NCI-H69 (cell line): ENCODE measurements at regions not wholly inside any gene's neighbourhood (a gene's known extent, or its start where the extent isn't known, plus 50 kb on each side); places are given as distances from the start of the nearest gene placed in this dataset.
A peak's percentile ranks its signal among the peaks of the same experiment; 100 is the strongest.
"Not testable (repeated sequence)": the region's sequence is repeated elsewhere in the genome, so short reads cannot be mapped to it uniquely, and the experiment has no call there.

Experiments
- DNase-seq: peaks from one replicate; lab custom pipeline; 2025; lab: John Stamatoyannopoulos, UW

- DNase-seq: no peak
These were observed 60.2 kb downstream of the LSMEM1 start for GRCh38 chr7:112540839-112541577.

- DNase-seq: peak; percentile 82
These were observed 66.1 kb downstream of the LSMEM1 start for GRCh38 chr7:112546723-112547513.

DNA sequence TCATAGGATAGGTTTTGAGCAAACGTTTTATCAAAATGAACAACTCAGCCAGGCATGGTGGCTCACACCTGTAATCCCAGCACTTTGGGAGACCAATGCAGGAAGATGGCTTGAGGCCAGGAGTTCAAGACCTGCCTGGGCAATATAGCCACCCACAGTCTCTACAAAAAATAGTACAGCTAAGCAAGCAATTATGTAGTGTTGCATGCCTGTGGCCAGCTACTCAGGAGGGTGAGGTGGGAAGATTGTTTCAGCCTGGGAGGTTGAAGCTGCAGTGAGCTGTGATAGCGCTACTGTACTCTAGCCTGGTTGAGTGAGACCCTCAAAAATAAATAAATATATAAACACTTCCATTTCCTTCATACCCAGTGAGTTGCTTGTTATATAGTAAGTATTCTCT, 67.1 kb downstream of the LSMEM1 start:
- DNase-seq: no peak

DNA sequence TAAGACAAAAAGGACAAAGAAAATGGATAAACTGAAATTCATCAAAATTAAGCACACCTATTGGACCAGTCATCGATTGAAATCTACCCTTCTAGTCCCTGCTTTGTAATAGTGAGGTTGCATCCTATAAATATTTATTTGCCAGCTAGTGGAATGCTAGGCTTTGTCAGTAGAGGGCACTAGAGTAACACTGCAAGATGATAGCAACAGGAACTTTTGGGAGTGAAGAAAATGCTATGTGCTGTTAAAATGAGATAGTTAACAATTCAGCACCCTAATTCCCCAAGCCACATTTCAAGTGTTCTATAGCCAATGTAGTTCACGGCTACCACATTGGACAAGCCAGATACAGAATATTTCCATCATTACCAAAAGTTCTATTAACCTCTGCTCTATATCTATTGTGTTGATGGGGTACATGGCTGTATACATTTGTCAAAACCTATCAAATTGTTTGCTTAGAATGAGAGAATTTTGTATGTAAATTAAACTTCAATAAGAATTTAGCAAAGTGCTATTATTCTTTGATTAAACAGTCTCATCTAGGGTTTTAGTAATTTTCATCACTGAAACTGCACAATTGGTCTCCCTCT, 69.8 kb downstream of the LSMEM1 start:
- peak; percentile 78 for DNase-seq

GRCh38 chr7:112551521-112551920, 70.7 kb downstream of the LSMEM1 start:
- DNase-seq: not testable (repeated sequence)

GRCh38 chr7:112554591-112554990, 73.8 kb downstream of the LSMEM1 start:
- no peak for DNase-seq

DNA sequence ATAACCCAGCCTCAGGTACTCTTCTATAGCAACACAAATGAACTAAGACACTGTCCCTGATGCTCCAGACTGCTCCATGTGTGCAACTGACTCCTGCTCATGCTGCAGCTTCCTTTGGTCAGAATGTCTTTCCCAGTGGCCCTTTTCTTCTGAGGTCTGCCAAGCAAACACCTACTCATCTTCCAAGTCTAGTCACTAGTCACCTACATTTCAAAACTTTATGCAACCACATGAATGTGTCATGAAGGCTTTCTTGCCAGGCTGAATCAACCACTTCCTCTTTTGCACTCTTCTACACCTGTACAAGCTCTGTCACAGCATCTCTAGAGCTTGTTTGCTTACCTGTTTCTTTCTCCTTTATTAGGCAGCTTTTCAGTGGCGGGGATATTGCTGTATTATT, 75.8 kb downstream of the LSMEM1 start:
- no peak for DNase-seq

- peak; percentile 88 for DNase-seq
These were observed 85.9 kb downstream of the LSMEM1 start for GRCh38 chr7:112566442-112567324.

DNA sequence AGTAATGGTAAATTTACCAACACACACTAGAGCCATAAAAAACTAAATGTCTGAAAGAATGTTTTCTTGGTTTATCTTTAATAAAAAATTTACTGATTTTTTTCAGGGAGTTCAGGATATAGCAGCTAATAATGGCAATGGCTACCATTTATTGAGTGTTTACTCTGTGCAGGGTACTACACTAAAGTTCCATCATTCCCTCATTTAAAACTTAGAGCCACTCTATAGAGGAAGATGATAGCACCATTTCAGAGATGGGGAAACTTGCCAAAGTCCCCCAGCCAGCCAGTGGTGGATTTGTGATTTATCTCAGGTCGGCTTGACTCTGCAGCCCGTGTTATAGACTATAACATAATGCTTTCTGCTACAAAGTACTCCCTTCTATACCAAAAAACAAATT, 86.6 kb downstream of the LSMEM1 start:
- peak; percentile 26 for DNase-seq

GRCh38 chr7:112571852-112572607, 91.2 kb downstream of the LSMEM1 start:
- peak; percentile 37 for DNase-seq

DNA sequence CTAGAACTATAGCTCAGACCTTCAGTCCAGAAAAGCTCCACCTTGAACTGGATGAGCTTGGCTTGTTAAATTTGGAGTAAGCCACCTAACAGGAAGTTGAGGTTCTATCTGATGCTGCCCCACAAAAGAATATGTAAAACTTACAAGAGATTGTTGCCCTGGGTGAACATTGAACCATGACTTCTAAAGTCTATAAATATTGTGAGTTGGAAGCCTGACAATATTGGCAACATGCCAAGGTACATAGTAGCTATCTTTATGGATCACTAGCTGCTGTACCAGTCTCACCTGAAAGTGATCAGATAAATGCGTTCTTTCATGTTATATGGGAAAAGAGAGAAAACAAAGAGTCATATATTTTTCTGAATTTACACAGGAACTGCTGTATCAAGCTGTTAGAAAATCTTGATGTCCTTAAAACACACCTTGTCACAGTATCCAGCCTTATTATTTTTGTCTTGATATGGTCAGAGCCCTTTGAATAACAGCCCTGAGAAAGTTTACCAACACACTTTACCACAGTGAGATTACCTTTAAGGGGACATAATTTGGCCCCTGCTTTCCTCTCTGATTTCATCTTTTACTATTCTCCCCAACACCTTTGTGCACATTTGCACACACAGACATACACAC, 92.0 kb downstream of the LSMEM1 start:
- DNase-seq: peak; percentile 75

DNA sequence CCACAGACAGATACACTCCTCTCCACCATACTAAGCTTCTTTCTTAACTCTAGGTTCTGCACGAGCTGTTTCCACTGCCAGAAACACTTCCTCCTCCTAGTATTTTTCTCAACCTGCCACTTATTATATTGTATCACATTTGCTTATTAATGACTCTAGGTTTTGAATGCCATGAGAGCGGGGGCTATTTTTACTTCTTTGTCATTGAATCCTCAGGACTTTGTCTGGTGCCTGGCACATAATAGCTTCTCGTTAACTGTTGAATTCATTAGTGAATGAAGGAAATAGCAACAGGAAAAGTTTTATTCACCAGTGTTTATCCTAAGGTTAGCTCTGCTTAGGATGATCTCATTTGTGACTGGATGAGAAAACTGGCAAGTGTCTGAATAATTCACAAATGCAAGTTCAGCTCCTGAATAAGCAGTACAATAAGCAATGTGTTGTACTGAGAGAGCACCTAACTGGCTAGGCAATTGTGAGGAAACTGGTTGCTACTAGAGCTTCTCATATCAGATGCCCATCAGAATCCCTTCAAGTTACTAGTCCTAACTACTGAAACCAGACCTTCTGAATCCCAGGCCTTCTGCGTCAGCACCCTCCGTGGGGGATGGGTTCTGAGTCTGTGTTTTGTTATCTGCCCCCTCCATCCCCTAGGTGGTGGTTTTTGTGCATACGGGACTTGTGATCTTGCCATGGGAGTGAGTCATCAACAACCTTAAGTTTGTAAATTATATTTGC, 92.7 kb downstream of the LSMEM1 start:
- DNase-seq: no peak

DNA sequence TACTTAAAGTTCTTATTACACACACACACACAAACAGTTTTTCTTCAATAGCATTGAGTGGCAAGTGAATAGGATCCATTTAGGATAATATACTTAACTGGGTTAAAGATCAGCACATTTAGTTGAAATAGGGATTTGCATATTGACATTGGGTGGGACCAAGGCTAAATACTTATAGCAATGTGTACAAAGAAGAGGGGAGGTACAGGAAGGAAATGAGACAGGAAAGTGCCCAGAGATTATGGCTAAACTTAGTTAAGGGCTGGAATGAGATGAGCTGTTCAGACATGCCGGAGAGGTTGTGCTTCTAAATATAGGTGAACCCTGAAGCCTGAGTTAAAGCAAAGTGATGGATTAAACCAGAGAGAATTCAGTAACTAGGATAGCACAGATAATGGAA, 95.1 kb downstream of the LSMEM1 start:
- DNase-seq: no peak

GRCh38 chr7:112579388-112579787, 98.6 kb downstream of the LSMEM1 start:
- DNase-seq: no peak

DNA sequence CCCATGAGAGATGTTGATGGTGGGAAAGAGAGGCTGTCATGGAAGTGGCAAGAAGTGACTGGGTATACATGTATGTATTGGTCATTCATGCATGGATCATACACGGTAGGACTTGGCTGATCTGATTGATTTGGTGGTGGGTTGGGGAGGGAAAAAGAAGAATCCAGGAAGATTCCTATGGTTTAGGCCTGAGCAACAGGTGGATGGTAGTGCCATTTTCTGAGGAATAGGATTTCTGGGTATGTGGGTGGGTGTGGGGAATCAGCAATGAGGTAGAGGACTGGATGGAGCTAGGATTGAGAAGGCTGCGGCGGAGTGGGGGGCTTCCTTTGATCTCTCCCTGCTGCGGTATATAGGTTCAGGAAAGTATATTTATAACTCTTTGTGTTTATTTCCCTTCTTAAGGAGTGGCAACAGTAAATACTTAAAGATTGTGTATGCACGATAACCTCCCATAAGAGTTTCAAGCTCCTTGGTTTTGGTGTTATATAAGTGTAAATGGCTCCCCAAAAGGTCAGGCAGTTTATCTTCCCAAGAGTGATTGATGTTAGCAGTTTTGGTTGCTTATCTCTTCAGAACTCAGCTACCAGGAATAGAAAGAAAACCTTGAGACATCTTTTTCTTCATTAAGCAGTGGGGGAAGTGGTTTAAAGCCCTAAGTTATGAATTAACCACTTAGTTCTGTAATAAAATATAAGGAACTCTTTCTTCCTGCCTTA, 100.1 kb downstream of the LSMEM1 start:
- no peak for DNase-seq

GRCh38 chr7:112581529-112581928, 100.7 kb downstream of the LSMEM1 start:
- DNase-seq: no peak

GRCh38 chr7:112584290-112584689, 103.5 kb downstream of the LSMEM1 start:
- DNase-seq: peak; percentile 48

GRCh38 chr7:112587504-112587903, 106.7 kb downstream of the LSMEM1 start:
- DNase-seq: no peak

- not testable (repeated sequence) for DNase-seq
These were observed 111.9 kb downstream of the LSMEM1 start for GRCh38 chr7:112592565-112593263.
